HUES6 (cell line): ENCODE measurements at regions not wholly inside any gene's neighbourhood (a gene's known extent, or its start where the extent isn't known, plus 50 kb on each side); places are given as distances from the start of the nearest gene placed in this dataset.

ENCODE experiments used
- H3K27ac ChIP-seq: 2 replicates; pipeline ENCODE4 v1.7.0; 2013; ENCODE audit warnings: low read depth, mild to moderate bottlenecking, low read length, inconsistent platforms
- H3K27me3 ChIP-seq: 2 replicates; pipeline ENCODE4 v1.6.1; 2013; ENCODE audit warnings: low read length; ENCODE audit not compliant: control insufficient read depth, insufficient read depth
- H3K36me3 ChIP-seq: 2 replicates; pipeline ENCODE4 v1.6.1; 2013; ENCODE audit warnings: low read length; ENCODE audit not compliant: control insufficient read depth, insufficient read depth
- H3K4me1 ChIP-seq: 2 replicates; pipeline ENCODE4 v1.6.1; 2013; ENCODE audit warnings: low read length; ENCODE audit not compliant: control insufficient read depth, insufficient read depth
- H3K4me3 ChIP-seq: 2 replicates; pipeline ENCODE4 v1.5.1; 2013; ENCODE audit warnings: low read depth, low read length
- H3K9ac ChIP-seq: one replicate; pipeline ENCODE4 v1.6.1; 2013; ENCODE audit warnings: mild to moderate bottlenecking, low read length
- H3K9me3 ChIP-seq: 2 replicates; pipeline ENCODE4 v1.6.1; 2013; ENCODE audit warnings: low read depth, low read length; ENCODE audit not compliant: control insufficient read depth, insufficient read depth

DNA sequence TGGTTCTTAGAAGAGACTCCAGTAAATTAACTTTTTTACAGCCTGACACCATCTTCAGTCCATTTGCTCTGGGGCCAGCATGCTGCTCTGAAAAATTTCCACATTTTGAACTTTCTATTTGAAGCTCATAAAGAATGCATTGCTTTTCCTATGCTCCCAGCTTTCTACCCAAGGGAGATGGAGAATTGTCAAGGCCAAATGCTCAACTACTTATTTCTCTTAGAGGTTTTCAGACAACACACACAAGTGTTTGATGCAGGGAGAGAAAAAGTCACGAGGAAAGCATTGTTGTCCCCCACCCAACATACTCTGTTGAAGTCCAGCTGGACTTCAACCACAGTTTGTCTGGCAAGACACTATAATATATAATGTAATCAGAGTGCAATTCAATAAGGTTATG is 100.3 kb upstream of the CADPS start:
- no peaks in the 10 kb centered on the region; the same call in 1 of the 2 replicates for H3K36me3 ChIP-seq
- no peaks in the 10 kb centered on the region for H3K4me1 ChIP-seq
- no peak overlapping the region for H3K9ac ChIP-seq
- H3K27me3 ChIP-seq = no peaks in the 10 kb centered on the region
- no peak overlapping the region for H3K4me3 ChIP-seq
- H3K27ac ChIP-seq = no peak overlapping the region
- H3K9me3 ChIP-seq = no peaks in the 10 kb centered on the region

DNA sequence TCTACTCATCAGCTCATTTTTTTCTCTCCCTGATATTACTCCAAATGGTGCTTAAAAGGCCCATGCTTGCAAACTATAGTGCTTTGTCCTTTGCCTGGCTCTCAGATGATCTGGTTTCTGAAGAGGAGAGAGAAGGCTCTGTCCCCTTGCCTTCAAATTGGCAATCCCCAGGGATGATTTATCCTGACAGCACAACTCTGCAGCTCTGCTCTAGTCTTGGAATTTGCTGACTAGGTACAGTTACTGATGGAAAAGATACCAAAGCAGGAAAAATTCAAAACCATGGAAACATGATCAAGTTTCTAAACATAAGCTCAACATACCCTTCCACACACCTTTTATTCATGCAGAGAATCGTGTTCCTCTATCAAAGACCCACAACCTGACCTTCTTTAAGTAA is 106.7 kb upstream of the CADPS start:
- H3K36me3 ChIP-seq = peaks cover 15% of the 10 kb centered on the region
- H3K9ac ChIP-seq = no peak overlapping the region
- no peaks in the 10 kb centered on the region for H3K27me3 ChIP-seq
- no peak overlapping the region for H3K4me3 ChIP-seq
- H3K4me1 ChIP-seq = peaks cover 14% of the 10 kb centered on the region
- no peak overlapping the region for H3K27ac ChIP-seq
- H3K9me3 ChIP-seq = no peaks in the 10 kb centered on the region

DNA sequence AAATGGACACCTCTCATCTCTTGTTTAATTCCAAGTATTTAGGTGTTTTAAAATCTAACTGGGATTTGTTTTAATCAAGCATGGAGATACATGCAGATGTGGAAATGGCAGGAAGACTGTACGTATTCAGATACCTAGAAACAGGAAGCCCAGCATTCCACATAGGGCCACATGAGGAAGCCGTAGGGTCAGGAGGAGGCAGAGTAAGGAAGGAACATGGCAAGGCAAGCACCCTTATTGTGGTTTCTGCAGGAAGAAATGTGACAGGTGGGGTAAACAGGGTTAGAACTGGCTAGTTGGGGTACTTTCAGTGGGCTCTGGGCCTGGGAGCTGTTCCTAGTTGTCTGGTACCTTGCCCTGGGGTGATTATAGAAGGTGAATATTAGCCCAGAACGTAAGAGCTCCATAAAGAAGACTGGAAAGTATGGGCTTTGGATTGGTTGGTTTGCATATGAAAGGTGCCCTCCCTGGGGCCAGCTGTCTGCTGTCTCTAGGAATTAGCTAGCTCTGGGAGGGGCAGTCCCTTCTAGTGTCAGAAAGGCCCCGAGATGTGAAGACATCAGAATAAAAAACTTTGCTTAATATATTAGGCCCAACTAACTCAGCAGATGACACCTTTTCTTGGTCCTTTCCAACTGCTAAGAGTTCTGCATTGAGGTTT is 107.7 kb upstream of the CADPS start:
- Histone ChIP-seq H3K27me3 (no peaks in the 10 kb centered on the region), H3K9me3 (no peaks in the 10 kb centered on the region), H3K27ac (no peak overlapping the region), H3K4me1 (peaks cover 14% of the 10 kb centered on the region), H3K9ac (no peak overlapping the region), H3K4me3 (peak overlapping the region; percentile 3; the same call in 1 of the 2 replicates), H3K36me3 (peaks cover 19% of the 10 kb centered on the region)

DNA sequence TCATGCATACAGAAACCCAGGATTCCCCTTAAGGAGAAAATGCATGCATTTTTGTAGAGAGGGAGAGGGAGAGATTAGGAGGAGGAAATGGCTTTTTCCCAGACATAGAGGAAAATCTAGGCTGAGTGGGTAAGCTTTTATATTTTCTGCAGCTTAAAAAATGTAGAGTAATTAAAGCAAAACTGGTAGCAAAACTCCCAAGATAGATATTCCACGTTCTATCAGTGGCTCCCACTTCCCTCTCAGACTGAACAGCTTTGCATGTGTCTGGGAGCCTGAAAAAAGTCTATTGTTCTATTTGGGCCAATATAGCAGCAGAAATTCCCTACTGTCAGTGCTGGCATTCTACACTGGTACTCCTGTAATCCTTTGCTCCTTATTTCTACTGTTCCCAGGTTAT is 110.8 kb upstream of the CADPS start:
- peaks cover 26% of the 10 kb centered on the region for H3K36me3 ChIP-seq
- H3K9ac ChIP-seq = no peak overlapping the region
- no peaks in the 10 kb centered on the region for H3K27me3 ChIP-seq
- H3K9me3 ChIP-seq = no peaks in the 10 kb centered on the region
- H3K4me3 ChIP-seq = no peak overlapping the region
- H3K27ac ChIP-seq = no peak overlapping the region
- peaks cover 21% of the 10 kb centered on the region for H3K4me1 ChIP-seq

DNA sequence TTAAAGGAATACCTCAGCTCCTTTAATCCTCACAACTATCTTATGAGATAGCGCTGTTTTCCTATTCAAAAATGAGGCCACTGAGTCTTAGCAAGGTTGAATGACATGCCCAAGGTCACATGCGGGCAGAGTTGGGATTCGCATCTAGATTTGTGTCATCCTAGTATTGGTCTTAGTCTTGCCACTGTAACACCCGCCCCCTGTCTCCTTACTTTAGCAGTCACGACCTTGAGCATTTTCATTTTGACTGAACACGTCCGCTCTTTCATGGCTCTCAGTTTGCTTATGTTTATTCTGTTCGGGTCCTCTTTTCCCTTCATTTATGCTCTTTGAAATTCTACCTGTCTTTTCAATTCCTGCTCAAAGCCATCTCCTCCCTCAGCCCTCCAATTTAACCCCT is 112.5 kb upstream of the CADPS start:
- Histone ChIP-seq H3K36me3 (peaks cover 26% of the 10 kb centered on the region), H3K9ac (no peak overlapping the region), H3K4me1 (peaks cover 14% of the 10 kb centered on the region), H3K27me3 (no peaks in the 10 kb centered on the region), H3K9me3 (no peaks in the 10 kb centered on the region), H3K27ac (no peak overlapping the region), H3K4me3 (no peak overlapping the region)

DNA sequence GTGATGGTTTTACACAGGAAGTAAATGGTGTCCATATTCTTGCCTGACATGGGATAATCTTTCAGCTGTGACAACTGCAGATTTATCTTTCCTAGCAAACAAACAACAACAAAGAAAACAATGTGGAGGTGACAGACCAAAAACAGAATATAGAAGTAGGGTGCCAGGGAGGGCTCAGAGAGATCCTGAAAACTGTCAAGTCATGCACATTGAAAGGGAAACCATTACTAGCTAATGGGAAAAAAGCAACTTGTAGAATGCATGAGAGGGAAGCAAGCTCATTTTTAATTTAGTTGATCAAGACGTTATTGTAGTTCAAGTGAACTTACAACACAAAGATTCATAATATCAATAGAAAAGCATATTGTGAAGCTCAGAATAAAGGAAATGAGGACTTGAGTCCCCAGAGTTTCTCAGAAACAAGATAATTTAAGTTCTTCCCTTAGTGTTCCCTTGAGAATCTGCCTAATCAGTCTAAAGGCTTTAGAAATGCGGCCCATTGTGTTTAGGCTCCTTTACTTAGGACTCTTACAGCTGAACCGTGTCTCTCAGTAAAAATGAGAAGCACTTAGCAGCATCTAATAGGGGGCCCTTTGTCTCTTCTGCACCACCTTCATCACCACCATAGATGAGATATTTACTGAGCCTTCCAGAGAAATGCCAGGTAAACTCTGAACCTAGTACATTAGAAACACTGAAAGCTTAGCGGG is 115.6 kb upstream of the CADPS start:
- H3K4me1 ChIP-seq = peaks cover 26% of the 10 kb centered on the region
- peaks cover 16% of the 10 kb centered on the region; the same call in 1 of the 2 replicates for H3K36me3 ChIP-seq
- no peak overlapping the region for H3K9ac ChIP-seq
- no peaks in the 10 kb centered on the region for H3K9me3 ChIP-seq
- H3K4me3 ChIP-seq = no peak overlapping the region
- H3K27me3 ChIP-seq = no peaks in the 10 kb centered on the region
- H3K27ac ChIP-seq = no peak overlapping the region

DNA sequence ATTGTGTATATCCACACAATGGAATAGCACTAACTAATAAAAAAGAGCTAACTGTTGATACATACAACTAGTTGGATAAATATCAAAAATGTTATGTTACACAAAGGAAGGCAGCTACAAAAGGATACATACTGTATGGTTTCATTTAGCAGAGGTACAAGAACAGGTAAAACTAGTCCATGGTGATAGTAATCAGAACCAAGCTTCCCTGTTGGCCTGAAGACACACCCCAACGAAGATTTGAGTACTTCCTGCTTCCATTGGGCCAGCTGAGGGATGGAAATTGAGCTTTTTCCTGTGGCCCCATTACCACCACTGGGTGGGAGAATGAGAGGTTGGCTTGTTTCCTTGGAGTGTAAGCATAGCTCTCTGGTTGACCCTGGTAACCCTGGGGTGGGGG is 117.3 kb upstream of the CADPS start:
- H3K36me3 ChIP-seq = 0 out of 2 replicates have a peak, but pooled peaks cover 10% of the 10 kb centered on the region
- no peaks in the 10 kb centered on the region for H3K27me3 ChIP-seq
- H3K27ac ChIP-seq = no peak overlapping the region
- no peak overlapping the region for H3K4me3 ChIP-seq
- H3K4me1 ChIP-seq = peaks cover 26% of the 10 kb centered on the region
- no peaks in the 10 kb centered on the region for H3K9me3 ChIP-seq
- no peak overlapping the region for H3K9ac ChIP-seq

DNA sequence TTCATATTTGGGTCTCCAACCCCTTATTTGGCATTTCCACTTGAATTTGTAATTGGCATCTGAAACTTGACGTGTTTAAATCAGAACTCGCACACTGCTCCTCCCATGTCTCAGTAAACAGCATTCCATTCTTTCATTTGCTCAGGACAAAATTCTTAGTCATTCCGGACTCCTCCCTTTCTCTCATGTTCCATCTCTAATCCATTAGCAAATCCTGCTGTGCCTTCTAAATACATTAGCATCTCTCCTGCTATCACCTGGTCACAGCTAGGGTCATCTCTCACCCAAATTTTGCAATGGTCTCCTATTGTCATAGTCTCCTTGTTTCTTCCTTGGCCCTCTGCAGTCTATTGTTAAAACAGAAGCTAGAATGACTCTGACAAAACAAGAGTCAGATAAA is 119.9 kb upstream of the CADPS start:
- H3K27me3 ChIP-seq = no peaks in the 10 kb centered on the region
- H3K4me1 ChIP-seq = peaks cover 26% of the 10 kb centered on the region
- H3K27ac ChIP-seq = peak overlapping the region; percentile 0; the same call in 1 of the 2 replicates
- no peak overlapping the region for H3K9ac ChIP-seq
- no peaks in the 10 kb centered on the region for H3K9me3 ChIP-seq
- no peaks in the 10 kb centered on the region for H3K36me3 ChIP-seq
- no peak overlapping the region for H3K4me3 ChIP-seq

DNA sequence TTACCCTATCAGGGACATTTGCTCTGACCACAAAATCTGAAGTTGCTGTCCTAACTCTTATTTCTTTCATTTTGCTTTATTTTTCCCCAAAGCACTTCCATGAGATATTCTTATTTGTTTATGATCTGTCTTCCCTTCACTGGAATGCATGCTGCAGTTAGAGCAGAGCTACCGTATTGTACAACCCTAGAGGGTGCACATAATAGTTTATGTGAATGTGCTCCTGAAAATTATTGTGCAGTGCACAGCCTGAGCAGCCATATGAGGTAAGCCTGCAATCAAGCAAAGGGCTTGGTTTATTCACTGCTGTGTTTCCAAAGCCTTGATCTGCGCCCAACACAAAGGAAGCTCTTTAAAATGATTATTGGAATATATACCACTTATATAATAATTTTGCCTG is 120.3 kb upstream of the CADPS start:
- Histone ChIP-seq H3K27ac (peak overlapping the region; percentile 0; the same call in 1 of the 2 replicates), H3K9me3 (no peaks in the 10 kb centered on the region), H3K36me3 (no peaks in the 10 kb centered on the region), H3K4me3 (no peak overlapping the region), H3K27me3 (no peaks in the 10 kb centered on the region), H3K4me1 (peaks cover 24% of the 10 kb centered on the region), H3K9ac (no peak overlapping the region)

DNA sequence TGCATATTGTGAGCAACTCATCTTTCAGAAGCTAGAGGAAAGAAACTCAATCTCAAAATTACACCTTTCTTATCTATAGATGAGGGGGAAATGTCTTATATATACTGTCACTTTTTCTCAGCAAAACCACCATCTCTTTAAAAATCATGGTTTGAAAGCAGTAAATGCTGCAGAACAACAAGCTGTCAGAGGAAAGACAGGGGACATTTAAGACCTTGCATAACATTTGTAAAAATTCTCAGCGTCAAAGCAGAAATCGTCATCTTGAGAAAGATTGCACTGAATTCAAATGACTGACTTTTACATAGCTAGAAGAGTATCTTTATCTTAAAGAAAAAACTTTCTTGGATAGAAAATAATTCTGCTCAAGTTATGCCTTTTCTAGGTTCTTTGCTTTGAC is 122.2 kb upstream of the CADPS start:
- H3K27ac ChIP-seq = no peak overlapping the region
- no peak overlapping the region for H3K4me3 ChIP-seq
- no peaks in the 10 kb centered on the region for H3K27me3 ChIP-seq
- H3K4me1 ChIP-seq = peaks cover 16% of the 10 kb centered on the region
- H3K36me3 ChIP-seq = peaks cover 7% of the 10 kb centered on the region
- no peak overlapping the region for H3K9ac ChIP-seq
- H3K9me3 ChIP-seq = peaks cover under 1% of the 10 kb centered on the region; the same call in 1 of the 2 replicates

DNA sequence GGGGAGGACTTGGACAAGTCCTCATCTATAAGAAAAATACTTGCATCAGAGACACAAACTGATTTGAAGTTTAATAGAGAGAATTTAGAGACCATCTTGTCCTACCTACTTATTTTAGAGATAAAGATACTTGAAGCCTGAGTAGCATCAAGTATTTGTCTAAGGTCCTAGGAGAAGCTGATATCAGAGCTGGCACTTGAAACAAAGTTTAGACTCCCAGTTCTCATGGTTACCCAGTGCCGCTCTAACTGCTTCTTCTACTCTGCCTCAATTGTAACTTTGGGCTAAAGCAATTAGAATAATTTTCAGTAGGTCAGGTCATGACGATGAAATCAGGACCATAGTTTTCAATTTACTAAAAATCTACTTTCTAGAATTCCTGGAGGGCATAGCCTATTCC is 123.9 kb upstream of the CADPS start:
- no peak overlapping the region for H3K4me3 ChIP-seq
- H3K27ac ChIP-seq = no peak overlapping the region
- H3K9ac ChIP-seq = no peak overlapping the region
- peaks cover 12% of the 10 kb centered on the region; the same call in 1 of the 2 replicates for H3K9me3 ChIP-seq
- peaks cover 16% of the 10 kb centered on the region for H3K4me1 ChIP-seq
- H3K27me3 ChIP-seq = no peaks in the 10 kb centered on the region
- H3K36me3 ChIP-seq = peaks cover 11% of the 10 kb centered on the region
